ENCODE measurements at regions not wholly inside any gene's neighbourhood (a gene's known extent, or its start where the extent isn't known, plus 50 kb on each side); places are given as distances from the start of the nearest gene placed in this dataset.

- DNase-seq = no peak
These were observed 86.5 kb downstream of the ACKR3 start for GRCh38 chr2:236656166-236656565.

- DNase-seq = no peak
These were observed 87.1 kb downstream of the ACKR3 start for GRCh38 chr2:236656721-236657120.

DNA sequence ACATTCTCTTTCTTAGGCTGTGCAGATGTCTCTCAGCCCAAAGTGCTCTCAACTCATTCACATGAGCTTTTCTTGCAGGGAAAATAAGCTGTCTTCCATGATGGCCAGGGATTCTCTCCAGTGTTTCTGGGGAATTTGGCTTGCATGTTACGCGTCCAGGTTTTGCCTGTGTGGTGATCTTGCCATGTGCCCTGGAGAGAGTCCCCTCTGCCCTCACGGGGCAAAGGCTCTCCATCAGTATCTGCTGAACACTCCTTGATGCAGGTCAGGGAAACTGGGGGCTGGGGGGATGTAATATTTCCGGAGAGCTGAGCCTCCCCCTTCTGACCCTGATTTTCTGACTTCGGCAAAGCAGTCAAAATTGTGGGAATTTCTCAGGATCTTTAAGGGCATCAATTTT is 87.6 kb downstream of the ACKR3 start:
- DNase-seq = no peak

GRCh38 chr2:236657801-236658200 is 88.2 kb downstream of the ACKR3 start:
- no peak for DNase-seq

DNA sequence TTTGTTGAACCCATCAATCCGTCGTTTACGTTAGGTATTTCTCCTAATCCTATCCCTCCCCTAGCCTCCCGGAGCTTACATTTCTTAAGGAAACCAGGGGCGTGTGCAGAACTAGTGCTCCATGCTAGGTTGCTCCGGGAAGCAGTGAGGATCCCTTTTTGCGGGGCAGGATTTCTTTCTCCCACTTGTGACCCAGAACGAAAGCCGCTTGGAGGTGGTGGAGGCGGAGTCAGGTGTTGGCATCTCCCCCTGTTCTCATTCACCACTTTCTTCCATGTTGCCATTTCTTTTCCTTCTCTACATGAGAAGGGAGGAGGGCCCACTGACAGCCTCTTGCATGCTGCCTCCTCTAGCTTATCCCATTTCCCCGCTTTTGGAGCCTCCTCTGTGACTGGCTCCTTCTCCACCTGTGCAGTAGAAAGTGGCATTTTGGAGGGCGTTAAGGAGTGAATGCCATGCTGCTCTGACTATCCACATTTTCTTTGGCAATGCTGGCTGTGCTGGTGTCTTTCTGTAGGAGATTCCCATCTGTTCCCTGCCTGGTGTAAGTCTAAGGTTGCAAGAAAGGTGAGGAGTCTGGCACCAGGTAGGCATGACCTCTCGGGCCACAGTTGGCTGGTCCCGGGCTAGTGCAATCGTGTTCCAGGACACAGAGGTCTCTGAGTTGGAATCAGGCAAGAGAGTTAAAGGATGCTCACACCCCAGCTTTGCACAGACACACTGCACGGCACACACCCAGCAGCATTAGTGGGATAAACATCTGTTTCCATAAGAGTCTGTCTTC is 89.5 kb downstream of the ACKR3 start:
- no peak for DNase-seq

DNA sequence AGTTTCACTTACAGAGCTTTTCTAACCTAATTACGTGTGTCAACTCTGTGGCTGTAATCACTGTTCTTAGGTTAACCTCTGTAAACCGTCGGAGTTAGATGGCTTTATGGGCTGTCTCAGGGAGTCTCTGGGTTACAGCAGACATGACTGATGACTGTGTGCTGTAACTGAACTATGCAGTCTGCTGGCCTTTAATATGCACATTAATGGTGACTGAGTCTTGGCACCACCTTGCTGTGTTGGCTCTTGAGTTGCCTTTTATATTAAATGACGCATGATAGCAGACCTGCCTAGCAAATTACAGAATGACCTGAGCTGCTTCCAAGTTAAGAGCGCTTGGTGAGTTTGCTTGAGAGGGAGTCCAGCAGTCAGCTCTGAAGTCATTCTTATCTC is 90.1 kb downstream of the ACKR3 start:
- DNase-seq = no peak

DNA sequence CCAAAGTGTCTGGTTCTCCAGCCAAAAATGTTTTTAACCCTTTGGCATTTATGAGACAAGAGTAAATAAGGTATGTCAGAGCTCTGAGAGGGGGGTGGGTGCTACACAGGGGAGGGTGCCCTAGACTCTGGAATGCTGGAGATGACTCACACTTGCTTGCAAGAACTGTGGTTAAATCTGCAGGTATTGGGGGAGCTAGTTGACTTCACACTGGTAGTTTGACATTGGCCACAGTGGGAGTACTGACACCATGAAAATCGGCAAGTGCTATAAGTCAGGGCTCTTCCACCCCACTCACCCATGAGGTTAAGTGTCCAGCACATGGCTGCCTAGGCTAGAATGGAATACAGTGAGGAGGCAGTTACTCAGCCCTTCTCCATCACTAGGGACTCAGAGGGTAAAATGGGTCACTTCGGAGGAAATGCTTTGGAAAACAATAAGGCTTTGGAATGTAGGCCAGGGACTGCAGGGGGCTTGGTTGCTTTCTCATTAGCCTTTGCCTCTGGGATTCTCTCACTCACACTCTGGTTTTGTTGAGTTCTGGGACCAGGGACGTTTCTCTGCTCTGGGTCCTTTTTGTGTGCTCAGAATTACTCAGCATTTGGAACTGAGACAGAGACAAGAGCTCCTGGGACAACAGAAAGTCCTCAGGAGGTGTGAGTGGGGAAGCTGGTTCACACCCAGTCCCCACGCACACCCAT is 91.6 kb downstream of the ACKR3 start:
- DNase-seq = no peak

GRCh38 chr2:236661762-236662110 is 92.1 kb downstream of the ACKR3 start:
- DNase-seq = no peak

DNA sequence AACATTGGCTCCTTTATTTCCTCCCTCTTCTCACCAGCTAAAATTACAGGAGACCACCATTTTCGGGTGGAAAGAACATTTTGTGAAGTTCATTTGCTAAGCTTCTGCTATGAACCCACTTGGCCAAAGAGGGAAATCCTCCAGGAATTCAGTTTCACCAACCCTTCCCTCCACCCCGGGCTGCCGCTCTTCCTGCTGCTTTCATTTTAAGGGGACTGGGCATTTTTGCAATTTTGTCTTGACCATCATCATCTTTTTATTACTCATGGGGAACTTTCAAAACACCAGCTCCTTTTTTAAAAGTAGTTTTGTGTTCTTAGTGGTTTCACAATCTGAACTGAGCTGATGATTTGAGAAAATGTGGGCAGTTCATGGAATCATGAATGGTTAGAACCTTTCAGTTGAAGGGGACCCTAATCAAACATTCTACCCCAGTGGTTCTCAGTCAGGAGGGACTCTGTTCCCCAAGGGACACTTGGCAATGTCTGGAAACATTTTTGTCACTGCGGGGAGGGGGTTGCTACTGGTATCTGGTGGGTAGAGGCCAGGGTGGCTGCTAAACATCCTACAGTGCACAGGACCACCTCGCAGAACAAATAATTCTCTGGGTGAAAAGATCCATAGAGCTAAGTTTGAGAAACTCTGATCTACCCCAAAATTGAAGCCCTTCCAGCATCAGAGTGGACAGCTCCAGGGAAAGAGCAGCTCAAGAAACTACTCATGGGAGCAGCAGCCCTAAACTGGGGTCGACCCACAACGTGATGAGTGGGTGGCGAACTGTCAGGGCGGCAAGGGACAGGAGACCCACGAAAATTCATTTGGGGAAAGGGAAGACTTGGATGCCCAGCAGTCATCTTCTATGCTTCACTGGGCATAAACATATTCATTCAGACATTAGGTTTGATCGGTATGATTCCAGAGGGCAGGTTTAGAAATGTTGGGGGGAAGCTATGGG is 92.9 kb downstream of the ACKR3 start:
- DNase-seq = no peak

DNA sequence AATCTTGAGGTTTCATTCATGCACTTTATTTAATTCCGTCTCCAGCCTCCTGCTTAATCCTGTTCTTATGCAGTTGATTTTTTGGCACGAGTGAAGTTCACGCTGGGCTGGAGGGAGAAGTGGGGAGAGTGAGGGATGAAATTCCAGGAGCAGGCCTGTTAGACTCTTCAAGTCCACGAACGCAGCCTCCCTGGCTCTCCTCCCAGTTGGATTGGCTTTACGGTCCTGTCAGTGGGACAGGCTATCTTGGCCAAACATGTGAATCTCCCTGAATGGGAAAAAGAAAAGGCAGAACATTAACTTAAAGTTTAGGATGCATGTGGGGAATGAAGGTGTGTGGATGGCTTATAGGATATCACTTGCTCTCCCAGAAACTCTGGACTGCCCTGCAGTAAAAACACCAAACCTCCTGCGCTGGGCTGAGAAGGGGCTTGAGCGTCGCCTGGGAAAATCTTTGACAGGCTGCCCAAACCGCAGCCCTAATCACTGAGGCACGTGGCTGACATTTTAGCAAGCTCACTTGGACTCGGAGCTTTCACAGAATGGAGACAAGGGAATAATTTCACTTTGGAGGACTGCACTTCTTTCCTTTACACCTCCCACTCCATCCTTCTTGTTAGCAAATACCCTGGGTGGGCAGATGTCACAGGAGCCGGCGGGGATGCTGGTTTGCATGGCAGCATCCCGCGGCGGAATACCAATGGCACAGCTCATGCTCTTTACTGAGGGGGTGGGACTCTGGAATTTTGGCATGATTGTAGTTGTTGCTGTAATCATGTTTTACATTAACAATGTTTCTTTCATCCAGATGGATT is 93.9 kb downstream of the ACKR3 start:
- DNase-seq = no peak

DNA sequence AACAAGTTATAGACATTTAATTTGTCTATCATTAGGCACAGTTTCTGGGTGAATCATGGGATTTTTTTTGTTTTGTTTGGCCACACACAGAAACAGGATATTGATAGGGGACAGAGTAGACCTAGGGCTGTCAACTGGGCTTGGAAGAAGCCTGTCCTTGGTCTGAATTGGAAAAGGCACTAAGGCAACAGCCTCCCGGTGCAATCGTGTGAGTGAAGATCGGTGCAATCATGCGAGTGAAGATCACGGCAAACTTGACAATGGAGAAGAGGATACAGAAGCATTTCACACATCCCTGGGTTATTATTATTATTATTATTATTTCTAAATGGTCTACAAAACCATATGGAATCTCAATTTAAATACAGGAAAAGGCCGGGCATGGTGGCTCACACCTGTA is 94.5 kb downstream of the ACKR3 start:
- DNase-seq = no peak

DNA sequence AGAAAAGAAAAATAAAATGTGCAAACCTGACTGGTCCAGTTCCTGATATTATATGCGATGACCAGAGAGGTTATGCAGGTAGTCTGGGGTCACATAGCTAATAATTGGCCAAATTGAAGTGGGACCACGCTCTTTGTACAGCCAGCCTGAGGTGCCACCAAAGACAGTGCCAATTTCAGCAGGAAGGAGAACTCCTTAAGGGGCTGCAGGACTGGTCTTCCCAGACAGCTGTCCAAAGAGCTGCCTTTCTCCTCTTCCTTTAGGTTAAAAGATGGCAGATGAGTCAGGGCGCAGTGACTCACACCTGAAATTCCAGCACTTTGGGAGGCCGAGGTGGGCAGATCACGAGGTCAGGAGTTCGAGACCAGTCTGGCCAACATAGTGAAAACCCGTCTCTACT is 95.5 kb downstream of the ACKR3 start:
- no peak for DNase-seq

DNA sequence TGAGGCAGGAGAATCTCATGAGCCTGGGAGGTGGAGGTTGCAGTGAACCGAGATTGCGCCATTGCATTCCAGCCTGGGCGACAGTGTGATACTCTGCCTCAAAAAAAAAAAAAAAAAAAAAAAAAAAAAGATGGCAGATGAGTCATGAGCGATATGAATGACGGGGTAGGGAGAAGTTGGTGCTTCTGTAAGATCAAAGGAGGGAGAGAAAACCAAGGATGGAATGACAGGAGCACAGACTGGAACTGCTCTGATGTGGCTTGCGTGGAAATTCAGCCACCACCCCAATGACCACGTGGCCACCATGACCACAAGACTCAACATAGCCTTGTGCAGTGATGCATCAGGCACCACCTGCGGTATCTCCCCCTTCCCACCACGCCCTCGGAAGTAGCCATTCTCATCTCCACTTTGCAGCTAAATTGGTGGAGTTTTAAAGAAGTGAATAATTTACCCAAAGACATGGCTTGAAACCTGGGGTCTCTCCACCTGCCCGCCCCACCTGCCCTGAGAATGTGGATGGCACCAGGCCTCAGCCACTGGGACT is 96.0 kb downstream of the ACKR3 start:
- DNase-seq = no peak

- no peak for DNase-seq
These were observed 97.1 kb downstream of the ACKR3 start for GRCh38 chr2:236666646-236667204.

- DNase-seq = no peak
These were observed 97.9 kb downstream of the ACKR3 start for GRCh38 chr2:236667526-236667925.

- no peak for DNase-seq
These were observed 98.9 kb downstream of the ACKR3 start for GRCh38 chr2:236668531-236668969.

GRCh38 chr2:236670235-236670620 is 100.6 kb downstream of the ACKR3 start:
- no peak for DNase-seq

DNA sequence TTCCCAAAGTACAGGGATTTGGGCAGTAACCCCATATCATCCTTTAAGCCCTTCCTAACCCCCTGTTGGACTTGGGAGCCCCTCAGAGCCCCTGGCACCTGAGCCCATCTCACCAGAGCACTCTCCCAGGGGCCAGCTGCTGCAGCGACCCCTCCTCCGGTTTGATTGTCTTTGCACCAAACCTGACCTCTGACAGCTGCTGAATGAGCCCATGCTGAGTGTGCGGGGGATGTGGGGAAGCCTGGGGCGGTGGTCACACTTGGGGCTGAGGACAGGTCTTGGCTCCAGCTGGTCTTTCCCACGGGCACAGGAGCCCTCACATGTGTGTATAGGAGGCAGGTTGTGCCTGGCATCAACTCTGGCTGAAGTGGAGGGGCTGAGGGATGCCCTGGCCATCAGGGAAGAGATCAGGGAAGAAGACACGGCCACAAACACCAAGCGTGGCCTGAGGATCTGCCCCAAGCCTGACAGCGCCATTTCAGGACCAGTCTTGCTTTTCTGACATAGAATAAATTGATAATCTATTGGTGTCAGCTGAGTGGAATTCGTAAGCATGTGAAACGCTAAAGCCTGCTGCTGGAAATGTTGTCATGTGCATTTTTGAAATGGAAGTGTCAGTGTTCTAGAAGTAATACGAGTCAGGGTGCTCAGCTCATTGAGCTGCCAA is 102.4 kb downstream of the ACKR3 start:
- DNase-seq = no peak

GRCh38 chr2:236672606-236673005 is 103.0 kb downstream of the ACKR3 start:
- DNase-seq = no peak

DNA sequence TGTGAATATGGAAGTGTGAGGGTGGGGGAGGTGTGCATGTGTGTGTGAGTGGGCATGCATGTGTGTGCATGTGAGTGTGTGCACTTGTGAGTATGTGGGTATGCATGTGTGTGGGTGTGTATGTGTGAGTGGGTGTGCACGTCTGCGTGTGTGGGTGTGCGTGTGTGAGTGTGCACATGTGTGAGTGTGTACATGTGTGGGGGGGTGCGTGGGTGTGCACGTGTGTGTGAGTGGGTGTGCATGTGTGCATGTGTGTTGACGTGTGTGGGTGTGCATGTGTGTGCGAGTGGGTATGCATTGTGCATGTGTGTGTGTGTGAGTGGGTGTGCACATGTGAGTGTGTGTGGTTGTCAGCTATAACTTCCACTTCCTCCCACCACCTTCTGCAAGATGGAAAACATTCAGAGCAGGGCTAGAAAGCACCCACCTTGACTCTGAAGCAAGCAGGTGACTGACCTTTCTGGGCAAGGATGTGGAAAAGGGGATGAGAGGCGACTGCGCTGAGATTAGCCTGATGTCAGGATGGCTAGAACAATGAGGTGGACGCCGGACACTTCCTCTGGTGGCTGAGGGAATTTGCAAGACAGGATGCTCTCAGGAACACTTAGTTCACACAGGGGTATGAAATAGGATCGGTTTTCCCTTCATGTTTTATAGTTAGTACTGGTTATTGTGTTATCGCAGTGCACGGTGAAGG is 103.6 kb downstream of the ACKR3 start:
- DNase-seq = no peak

GRCh38 chr2:236673823-236674185 is 104.2 kb downstream of the ACKR3 start:
- no peak for DNase-seq

All from effector CD4-positive, alpha-beta T cell (primary cell).